GM21447 (cell line): ENCODE measurements at regions not wholly inside any gene's neighbourhood (a gene's known extent, or its start where the extent isn't known, plus 50 kb on each side); places are given as distances from the start of the nearest gene placed in this dataset.
"Not testable (repeated sequence)": the region's sequence is repeated elsewhere in the genome, so short reads cannot be mapped to it uniquely, and the experiment has no call there.

ENCODE experiments used
- ATAC-seq: cut with Tn5 transposase; IDR thresholded peaks from one replicate; pipeline ENCODE4 v1.9.1; 2021; ENCODE audit not compliant: unreplicated experiment

DNA sequence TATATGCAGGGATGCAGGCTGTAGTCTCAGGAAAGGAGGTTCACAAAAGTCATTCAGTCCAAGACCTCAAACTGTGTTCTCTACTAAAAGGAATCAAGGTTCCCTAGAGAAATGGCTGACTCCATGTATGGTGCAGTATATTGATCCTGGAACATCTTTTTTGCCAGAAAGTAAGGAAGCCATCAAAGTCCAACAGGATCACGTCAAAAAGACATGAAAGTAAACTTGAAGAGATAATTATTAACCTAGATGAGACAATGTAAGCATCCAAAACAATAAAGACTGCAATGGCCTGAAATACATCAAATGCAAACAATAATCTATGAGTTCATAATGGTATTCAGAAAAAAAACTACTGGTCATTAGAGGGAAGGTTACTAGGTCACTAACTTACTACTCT, 115.6 kb upstream of the FABP2 start:
- ATAC-seq: not testable (repeated sequence)

- not testable (repeated sequence) for ATAC-seq
These were observed 86.8 kb upstream of the FABP2 start for GRCh38 chr4:119408561-119409224.

DNA sequence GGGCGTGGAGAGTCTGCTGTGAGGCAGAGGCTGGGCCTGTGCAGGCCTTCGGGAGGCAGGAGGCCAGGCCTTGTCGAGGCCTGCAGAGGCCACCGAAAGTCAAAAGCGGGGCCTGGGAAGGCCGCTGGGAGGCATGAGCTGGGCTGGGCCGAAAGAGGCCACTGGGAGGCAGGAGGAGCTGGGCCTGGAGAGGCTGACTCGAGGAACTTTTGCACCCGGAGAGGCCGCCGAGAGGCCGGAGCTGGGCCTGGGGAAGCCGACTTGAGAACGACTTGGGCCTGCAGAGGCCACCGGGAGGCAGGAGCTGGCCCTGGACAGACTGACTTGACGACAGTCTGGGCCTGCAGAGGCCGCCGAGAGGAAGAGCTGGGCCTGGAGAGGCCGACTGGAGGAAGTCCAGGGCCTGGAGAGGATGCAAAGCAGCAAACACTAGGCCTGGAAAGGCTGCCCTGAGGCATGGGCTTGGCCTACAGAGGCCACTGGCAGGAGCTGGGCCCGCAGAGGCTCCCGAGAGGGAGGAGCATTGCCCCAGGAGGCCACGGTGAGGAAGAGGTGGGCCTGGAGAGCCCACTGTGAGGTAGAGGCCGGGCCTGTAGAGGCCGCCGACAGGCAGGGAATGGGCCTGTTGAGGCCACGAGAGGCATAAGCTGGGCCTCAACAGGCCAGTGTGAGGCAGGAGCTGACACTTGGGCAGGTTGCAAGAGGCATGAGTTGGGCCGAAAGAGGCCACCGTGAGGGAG, 85.0 kb upstream of the FABP2 start:
- not testable (repeated sequence) for ATAC-seq

DNA sequence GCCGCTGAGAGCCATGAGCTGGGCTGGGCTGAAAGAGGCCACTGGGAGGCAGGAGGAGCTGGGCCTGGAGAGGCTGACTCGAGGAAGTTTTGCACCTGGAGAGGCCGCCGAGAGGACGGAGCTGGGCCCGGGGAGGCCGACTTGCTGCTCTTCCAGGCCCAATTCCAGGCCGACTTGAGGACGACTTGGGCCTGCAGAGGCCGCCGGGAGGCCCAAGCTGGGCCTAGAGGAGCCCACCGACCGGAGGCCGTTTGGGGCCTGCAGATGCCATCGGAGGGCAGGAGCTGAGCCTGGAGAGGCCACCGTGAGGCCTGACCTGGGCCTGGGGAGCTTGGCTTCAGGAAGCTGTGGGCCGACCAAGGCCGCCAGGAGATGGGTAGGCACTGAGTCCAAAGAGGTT, 84.1 kb upstream of the FABP2 start:
- not testable (repeated sequence) for ATAC-seq

GRCh38 chr4:119402322-119403308, 80.7 kb upstream of the FABP2 start:
- ATAC-seq: peak; percentile 84

- ATAC-seq: not testable (repeated sequence)
These were observed 73.8 kb upstream of the FABP2 start for GRCh38 chr4:119395701-119396100.

GRCh38 chr4:119394826-119395225, 72.9 kb upstream of the FABP2 start:
- ATAC-seq: no peak

DNA sequence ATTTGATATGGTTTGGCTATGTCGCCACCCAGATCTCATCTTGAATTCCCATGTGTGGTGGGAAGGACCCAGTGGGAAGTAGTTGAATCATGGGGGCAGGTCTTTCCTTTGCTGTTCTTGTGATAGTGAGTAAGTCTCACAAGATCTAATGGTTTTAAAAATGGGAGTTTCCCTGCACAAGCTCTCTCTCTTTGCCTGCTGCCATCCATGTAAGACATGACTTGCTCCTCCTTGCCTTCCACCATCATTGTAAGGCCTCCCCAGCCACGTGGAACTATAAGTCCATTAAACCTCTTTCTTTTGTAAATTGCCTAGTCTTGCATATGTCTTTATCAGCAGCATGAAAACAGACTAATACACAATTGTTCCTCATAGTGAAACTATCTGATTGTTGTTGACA, 66.9 kb upstream of the FABP2 start:
- not testable (repeated sequence) for ATAC-seq

DNA sequence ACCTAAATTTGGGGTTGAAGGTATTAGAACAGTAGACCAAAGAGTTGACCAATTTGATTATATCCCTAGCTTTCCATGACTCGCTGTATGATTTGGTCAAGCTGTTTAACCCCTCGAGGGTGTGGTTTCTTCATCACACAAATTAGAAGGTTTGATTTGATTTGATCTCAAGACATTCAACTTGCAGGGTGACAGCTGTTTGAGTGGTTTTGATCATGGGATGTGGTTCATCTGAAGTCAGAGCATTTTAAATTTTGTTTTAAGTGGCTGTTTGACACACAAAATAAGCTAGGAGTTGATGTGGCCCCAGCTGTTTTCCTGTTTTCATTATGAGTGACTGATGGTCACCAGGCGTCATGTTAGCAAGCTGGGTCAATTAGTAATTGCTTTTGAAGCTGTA, 52.7 kb upstream of the FABP2 start:
- not testable (repeated sequence) for ATAC-seq

GRCh38 chr4:119372316-119373062, 50.6 kb upstream of the FABP2 start:
- ATAC-seq: not testable (repeated sequence)
